Panc1 (cell line): ENCODE measurements at regions not wholly inside any gene's neighbourhood (a gene's known extent, or its start where the extent isn't known, plus 50 kb on each side); places are given as distances from the start of the nearest gene placed in this dataset.

Source experiments
- ATAC-seq: fragments of 200-7000 bp; cut with Tn5 transposase; 2 replicates; pipeline ENCODE4 v1.9.1; 2020; ENCODE audit warnings: mild to moderate bottlenecking, moderate library complexity
- BruUV-seq: library from RNA; stranded (reverse); fragments of 400-500 nt; replicated peaks from 2 replicates; lab custom pipeline; 2021; lab: Mats Ljungman, UMichigan
- CTCF ChIA-PET: fragments of 300-600 bp; sonication (Branson Sonifier 250); formaldehyde crosslinking; loops from one replicate; lab custom pipeline; 2022; ENCODE audit warnings: antibody characterized with exemption; lab: Charles Lee
- POLR2A ChIA-PET: fragments of 300-600 bp; sonication (Branson Sonifier 250); formaldehyde crosslinking; loops from one replicate; lab custom pipeline; 2022; ENCODE audit warnings: antibody characterized with exemption; lab: Charles Lee
- DNase-seq: peaks from one replicate; pipeline ENCODE4 v3.0.0-alpha.2; 2010; ENCODE audit warnings: low read depth, low spot score
- H3K27ac ChIP-seq: 2 replicates; pipeline ENCODE4 v1.5.1; 2011; ENCODE audit warnings: mild to moderate bottlenecking, low read length, inconsistent platforms
- H3K27me3 ChIP-seq: fragments of 200-500 bp; sonication (Bioruptor generic); 2 replicates; pipeline ENCODE4 v1.6.0; 2014; ENCODE audit warnings: low read length, inconsistent platforms; ENCODE audit not compliant: control insufficient read depth, insufficient read depth
- H3K36me3 ChIP-seq: fragments of 200-500 bp; sonication (Bioruptor generic); 2 replicates; pipeline ENCODE4 v1.5.1; 2014; ENCODE audit warnings: inconsistent platforms, mild to moderate bottlenecking, low read length, moderate library complexity; ENCODE audit not compliant: control insufficient read depth, insufficient read depth
- H3K4me1 ChIP-seq: 2 replicates; pipeline ENCODE4 v1.5.1; 2011; ENCODE audit warnings: inconsistent platforms, mild to moderate bottlenecking, low read length, moderate library complexity; ENCODE audit not compliant: control insufficient read depth, insufficient read depth
- H3K4me3 ChIP-seq, 2 experiments: 2 replicates each; pipeline ENCODE4 v1.5.1; 2011 to 2012; ENCODE audit warnings: low read depth in 2 of 2, low read length in 2 of 2, mild to moderate bottlenecking in 2 of 2, inconsistent platforms in 1 of 2, moderate library complexity in 1 of 2
- H3K9me3 ChIP-seq: fragments of 200-500 bp; sonication (Bioruptor generic); 2 replicates; pipeline ENCODE4 v1.5.1; 2014; ENCODE audit warnings: low read depth, mild to moderate bottlenecking, inconsistent platforms, low read length, moderate library complexity; ENCODE audit not compliant: control insufficient read depth, insufficient read depth
- CTCF ChIP-seq: fragments of 450-650 bp; IDR thresholded peaks from 2 replicates; pipeline ENCODE4 v1.5.1; 2017; ENCODE audit warnings: mild to moderate bottlenecking
- POLR2AphosphoS5 ChIP-seq: IDR thresholded peaks from 2 replicates; pipeline ENCODE4 v1.6.1; 2012; ENCODE audit warnings: mild to moderate bottlenecking, low read depth, low read length, moderate library complexity
- REST ChIP-seq, 2 experiments: IDR thresholded peaks; 2 replicates each; pipeline ENCODE4 v1.6.1; 2011 to 2012; ENCODE audit warnings: low read depth in 2 of 2, control low read depth in 1 of 2, low read length in 1 of 2, mild to moderate bottlenecking in 1 of 2, moderate library complexity in 1 of 2; ENCODE audit not compliant: insufficient read depth in 1 of 2
- SIN3A ChIP-seq: IDR thresholded peaks from 2 replicates; pipeline ENCODE4 v1.6.1; 2012; ENCODE audit warnings: low read depth, mild to moderate bottlenecking, low read length, moderate library complexity, borderline replicate concordance; ENCODE audit not compliant: insufficient read depth
- TCF7L2 ChIP-seq: IDR thresholded peaks from 2 replicates; pipeline ENCODE4 v1.6.1; 2011; ENCODE audit warnings: mild to moderate bottlenecking, low read depth, low read length, inconsistent platforms
- in situ Hi-C: cut with HindIII; loops from 2 replicates; pipeline ENCODE4 v1.10.0; 2016; ENCODE audit warnings: low sequenced_read_pairs, low pct_unique_long_range_greater_than_20kb
- intact Hi-C: fragments of 100-400 bp; cut with micrococcal nuclease; formaldehyde crosslinking; loops from one replicate; pipeline ENCODE4 v1.10.0; 2022; ENCODE audit not compliant: unreplicated experiment

- Histone ChIP-seq H3K4me3 (no peak overlapping the region), H3K27ac (no peak overlapping the region), H3K36me3 (no peaks in the 10 kb centered on the region), H3K27me3 (no peaks in the 10 kb centered on the region), H3K4me1 (no peaks in the 10 kb centered on the region), H3K9me3 (no peaks in the 10 kb centered on the region)
- ChIA-PET POLR2A (no interaction called here), CTCF (no interaction called here)
- TF ChIP-seq CTCF, result no peak
- TF ChIP-seq REST (IDR thresholded peaks at IDR 0.05; ENCODE audit: insufficient read depth in 1 of 2, low read depth in 2 of 2, low read length in 1 of 2), result no peak
- no peak for TF ChIP-seq SIN3A
- TF ChIP-seq POLR2AphosphoS5, result no peak
- no peak for TF ChIP-seq TCF7L2
- DNase-seq, result no peak
- intact Hi-C loops, result no loop called here
- no TSS peak for BruUV-seq
- no peak for ATAC-seq
- in situ Hi-C loops, result no loop called here
Measured at GRCh38 chr2:5041501-5041900, 650.7 kb upstream of the SOX11 start.

GRCh38 chr2:5042666-5043440, 649.3 kb upstream of the SOX11 start:
- TF ChIP-seq TCF7L2, result no peak
- BruUV-seq, result no TSS peak
- POLR2A ChIA-PET, result no interaction called here
- Histone ChIP-seq H3K9me3 (no peaks in the 10 kb centered on the region), H3K36me3 (no peaks in the 10 kb centered on the region), H3K27ac (no peak overlapping the region), H3K4me1 (no peaks in the 10 kb centered on the region), H3K27me3 (no peaks in the 10 kb centered on the region), H3K4me3 (no peak overlapping the region)
- in situ Hi-C loops (no loop called here), intact Hi-C loops (no loop called here)
- CTCF ChIA-PET, result no interaction called here
- DNase-seq (no peak), ATAC-seq (no peak)

- in situ Hi-C loops, result no loop called here
Measured at GRCh38 chr2:5051300-5051699, 640.9 kb upstream of the SOX11 start.

More at GRCh38 chr2:5051300-5051699, 640.9 kb upstream of the SOX11 start:
- ChIA-PET POLR2A (no interaction called here), CTCF (no interaction called here)
- Histone ChIP-seq H3K4me3 (no peak overlapping the region), H3K4me1 (no peaks in the 10 kb centered on the region), H3K27me3 (no peaks in the 10 kb centered on the region), H3K9me3 (0 out of 2 replicates have a peak, but pooled peaks cover 3% of the 10 kb centered on the region), H3K36me3 (no peaks in the 10 kb centered on the region), H3K27ac (no peak overlapping the region)
- ATAC-seq (no peak), DNase-seq (no peak)
- intact Hi-C loops, result no loop called here
- TF ChIP-seq TCF7L2, result no peak
- BruUV-seq, result no TSS peak
